SK-N-MC (cell line): ENCODE measurements at regions not wholly inside any gene's neighbourhood (a gene's known extent, or its start where the extent isn't known, plus 50 kb on each side); places are given as distances from the start of the nearest gene placed in this dataset.
"Not testable (repeated sequence)": the region's sequence is repeated elsewhere in the genome, so short reads cannot be mapped to it uniquely, and the experiment has no call there.

Source experiments
- DNase-seq: peaks from one replicate; pipeline ENCODE4 v3.0.0-alpha.2; 2011; ENCODE audit warnings: low read depth, low spot score
- H3K27ac ChIP-seq: fragments of 200-600 bp; sonication (generic); 2 replicates; pipeline ENCODE4 v1.5.1; 2016; ENCODE audit warnings: mixed run types
- H3K36me3 ChIP-seq: fragments of 200-600 bp; sonication (generic); 2 replicates; pipeline ENCODE4 v1.6.1; 2017; ENCODE audit warnings: antibody characterized with exemption, low read length, mixed read lengths; ENCODE audit not compliant: insufficient read depth
- H3K4me3 ChIP-seq: fragments of 200-600 bp; sonication (generic); 2 replicates; pipeline ENCODE4 v1.5.1; 2016
- H3K9ac ChIP-seq: fragments of 200-600 bp; sonication (generic); 2 replicates; pipeline ENCODE4 v1.8.0; 2017; ENCODE audit warnings: mixed run types, mixed read lengths; ENCODE audit not compliant: insufficient read length
- H3K9me3 ChIP-seq: fragments of 200-600 bp; sonication (generic); 2 replicates; pipeline ENCODE4 v1.6.1; 2017; ENCODE audit warnings: low read depth, mild to moderate bottlenecking, antibody characterized with exemption, low read length, moderate library complexity, mixed read lengths
- EZH2 ChIP-seq: fragments of 200-600 bp; sonication (generic); IDR thresholded peaks from one replicate; pipeline ENCODE4 v1.6.1; 2017; ENCODE audit warnings: antibody characterized with exemption
- FOXP2 ChIP-seq: optimal IDR thresholded peaks from 2 replicates; pipeline ENCODE3; 2011; ENCODE audit warnings: mild to moderate bottlenecking, moderate library complexity; ENCODE audit not compliant: insufficient read depth; ENCODE audit errors: extremely low read length, control extremely low read depth
- POLR2AphosphoS5 ChIP-seq: IDR thresholded peaks from 2 replicates; pipeline ENCODE4 v1.6.1; 2012; ENCODE audit warnings: mild to moderate bottlenecking, low read depth, low read length, borderline replicate concordance

DNA sequence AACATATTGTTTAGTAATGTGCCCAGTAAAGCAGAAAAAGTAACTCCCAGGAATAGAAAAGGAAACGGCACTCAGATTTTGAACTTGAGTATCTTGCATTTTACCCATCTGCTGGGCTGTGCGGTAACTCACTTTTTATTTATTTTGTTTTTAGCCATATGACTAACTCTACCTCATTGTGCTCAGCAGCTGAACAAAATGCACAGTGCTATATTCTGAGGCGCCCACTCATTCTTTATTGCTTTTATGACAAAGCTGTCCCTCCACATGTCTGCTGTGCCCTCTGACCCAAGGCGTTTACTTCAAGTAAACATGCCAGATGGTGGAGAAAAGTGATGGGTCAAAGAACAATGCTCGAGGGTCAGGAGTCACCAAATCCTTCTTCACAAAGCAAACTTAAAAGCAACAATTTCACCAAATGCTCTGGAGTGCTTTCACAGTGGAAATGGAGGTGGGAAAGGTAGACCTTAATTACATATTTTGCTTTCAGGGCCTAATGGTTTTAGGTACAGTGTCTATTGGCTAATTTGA lies 215.2 kb upstream of the ELAVL2 start:
- no peak for DNase-seq
- Histone ChIP-seq H3K9me3 (no peaks in the 10 kb centered on the region), H3K9ac (no peak overlapping the region), H3K36me3 (no peaks in the 10 kb centered on the region), H3K27ac (no peak overlapping the region), H3K4me3 (no peak overlapping the region)
- TF ChIP-seq EZH2 (no peak), POLR2AphosphoS5 (no peak), FOXP2 (no peak)

DNA sequence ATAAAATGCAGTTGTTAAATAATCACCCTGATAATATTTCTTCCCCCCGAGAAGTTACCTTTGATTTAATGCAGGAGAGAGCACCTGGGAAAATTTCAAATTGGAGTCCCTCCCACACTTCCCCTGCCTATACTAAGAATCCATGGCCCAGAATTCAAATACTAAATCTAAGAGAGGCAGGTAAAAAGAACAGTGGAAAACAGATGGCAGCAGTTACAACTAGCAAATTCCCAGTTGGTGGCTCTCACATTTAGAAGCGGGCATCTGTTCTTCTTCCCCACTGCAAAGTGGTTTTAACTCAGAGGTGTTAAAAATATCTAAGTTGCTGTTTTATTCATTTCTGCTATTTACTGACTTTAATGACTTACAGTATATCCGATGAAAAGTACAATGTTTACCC lies 210.4 kb upstream of the ELAVL2 start:
- no peak overlapping the region for H3K9ac ChIP-seq
- no peaks in the 10 kb centered on the region for H3K36me3 ChIP-seq
- no peak for DNase-seq
- H3K4me3 ChIP-seq = no peak overlapping the region
- H3K9me3 ChIP-seq = no peaks in the 10 kb centered on the region
- H3K27ac ChIP-seq = no peak overlapping the region
- TF ChIP-seq EZH2 = no peak
- TF ChIP-seq POLR2AphosphoS5 = no peak
- TF ChIP-seq FOXP2 = no peak

DNA sequence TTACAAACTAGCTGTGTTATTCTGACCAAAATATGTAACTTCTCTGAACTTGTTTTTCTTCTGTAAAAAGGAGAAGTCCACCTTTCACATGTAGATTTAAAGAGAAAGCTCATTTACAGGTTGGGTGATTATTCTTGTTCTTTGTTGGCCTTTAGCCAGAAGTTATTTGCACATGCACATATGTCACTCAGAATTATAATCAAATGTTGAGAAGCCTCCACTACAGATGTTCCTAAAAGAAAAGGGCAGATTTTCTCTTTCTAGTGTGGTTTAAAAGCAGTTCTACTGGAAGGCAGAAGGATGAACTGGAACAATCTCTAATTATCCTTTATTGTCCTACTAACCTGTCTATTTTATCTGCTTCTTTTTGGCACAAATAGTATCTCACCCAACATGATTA lies 209.8 kb upstream of the ELAVL2 start:
- Histone ChIP-seq H3K27ac (no peak overlapping the region), H3K9ac (no peak overlapping the region), H3K9me3 (no peaks in the 10 kb centered on the region), H3K36me3 (no peaks in the 10 kb centered on the region), H3K4me3 (no peak overlapping the region)
- TF ChIP-seq FOXP2 = no peak
- TF ChIP-seq EZH2 = no peak
- no peak for TF ChIP-seq POLR2AphosphoS5
- no peak for DNase-seq

DNA sequence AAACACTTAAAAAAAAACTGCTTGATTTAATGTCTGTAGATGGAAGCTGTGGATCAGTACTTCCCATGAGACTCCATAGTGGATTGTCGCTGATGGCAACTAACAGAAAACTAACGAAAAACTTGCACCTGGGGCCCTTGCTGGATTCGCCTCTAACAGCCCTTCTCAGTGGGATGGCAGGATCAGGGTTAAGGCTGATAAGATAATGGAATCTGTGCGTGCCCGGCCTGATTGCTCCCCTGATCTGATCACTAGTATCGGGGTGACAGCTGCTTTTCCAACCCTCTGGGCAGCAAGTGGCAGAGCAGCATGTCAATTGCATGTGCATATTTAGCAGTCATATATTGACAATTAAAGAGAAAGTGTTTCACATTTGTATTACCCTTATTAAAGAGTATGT lies 185.8 kb upstream of the ELAVL2 start:
- Histone ChIP-seq H3K4me3 (no peak overlapping the region), H3K9ac (no peak overlapping the region), H3K27ac (peak overlapping the region; percentile 81), H3K36me3 (no peaks in the 10 kb centered on the region), H3K9me3 (no peaks in the 10 kb centered on the region)
- TF ChIP-seq EZH2 = no peak
- DNase-seq = no peak

DNA sequence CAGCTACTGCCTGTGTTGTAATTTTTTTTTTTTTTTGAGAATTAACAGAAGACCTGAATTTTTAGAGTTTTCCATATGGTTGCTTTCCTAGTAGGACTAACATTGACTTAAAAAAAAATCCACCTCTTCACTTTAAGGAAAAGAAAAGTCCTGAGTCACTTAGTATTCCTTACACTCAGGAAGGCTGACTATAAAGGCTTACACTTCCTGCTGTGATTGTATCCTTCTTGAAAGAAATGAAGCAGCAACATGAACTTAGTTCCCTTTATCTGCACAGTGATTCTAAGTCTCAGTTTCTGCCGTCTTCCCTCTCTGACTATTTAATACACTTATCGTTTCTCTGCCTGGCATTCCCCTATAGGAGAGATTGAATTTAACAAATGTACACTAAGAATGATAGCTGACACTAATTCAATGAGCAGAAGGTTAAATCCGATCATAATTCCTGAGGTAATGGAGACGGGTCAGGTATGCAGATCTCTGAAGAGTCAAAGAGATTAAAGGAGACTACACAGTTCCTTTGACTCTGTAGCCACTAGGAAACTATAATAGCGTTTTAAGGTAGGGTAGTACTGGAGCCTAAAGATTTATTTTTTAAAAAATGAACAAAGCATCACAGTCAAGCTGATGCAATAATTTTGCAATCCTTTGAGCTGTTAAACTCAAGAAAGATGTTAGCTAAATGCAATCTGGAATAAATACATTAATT lies 185.1 kb upstream of the ELAVL2 start:
- Histone ChIP-seq H3K36me3 (no peaks in the 10 kb centered on the region), H3K4me3 (peak overlapping the region; percentile 54), H3K9ac (peak overlapping the region; percentile 18), H3K9me3 (no peaks in the 10 kb centered on the region), H3K27ac (peak overlapping the region; percentile 81)
- no peak for DNase-seq
- TF ChIP-seq POLR2AphosphoS5 = no peak
- TF ChIP-seq FOXP2 = no peak
- TF ChIP-seq EZH2 = no peak

DNA sequence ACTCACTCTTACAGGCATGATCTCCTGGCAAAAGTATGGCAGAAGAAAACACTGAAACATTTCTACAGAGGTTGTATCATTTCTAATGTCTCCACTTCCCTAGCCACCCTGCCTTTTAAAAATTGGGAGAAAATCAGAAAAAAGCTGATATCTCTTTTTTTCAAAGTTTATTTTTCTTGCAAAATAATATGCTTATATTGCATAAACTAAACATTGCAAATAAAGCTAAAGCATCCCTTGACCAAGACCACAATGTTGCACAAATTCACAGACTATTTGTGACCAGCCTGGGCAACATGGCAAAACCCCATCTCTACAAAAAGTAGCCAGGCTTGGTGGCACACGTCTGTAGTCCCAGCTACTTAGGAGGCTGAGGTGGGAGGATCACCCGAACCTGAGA lies 183.3 kb upstream of the ELAVL2 start:
- DNase-seq = no peak
- Histone ChIP-seq H3K27ac (no peak overlapping the region), H3K36me3 (no peaks in the 10 kb centered on the region), H3K9ac (no peak overlapping the region), H3K4me3 (no peak overlapping the region), H3K9me3 (no peaks in the 10 kb centered on the region)
- TF ChIP-seq POLR2AphosphoS5 (no peak), FOXP2 (no peak), EZH2 (no peak)

DNA sequence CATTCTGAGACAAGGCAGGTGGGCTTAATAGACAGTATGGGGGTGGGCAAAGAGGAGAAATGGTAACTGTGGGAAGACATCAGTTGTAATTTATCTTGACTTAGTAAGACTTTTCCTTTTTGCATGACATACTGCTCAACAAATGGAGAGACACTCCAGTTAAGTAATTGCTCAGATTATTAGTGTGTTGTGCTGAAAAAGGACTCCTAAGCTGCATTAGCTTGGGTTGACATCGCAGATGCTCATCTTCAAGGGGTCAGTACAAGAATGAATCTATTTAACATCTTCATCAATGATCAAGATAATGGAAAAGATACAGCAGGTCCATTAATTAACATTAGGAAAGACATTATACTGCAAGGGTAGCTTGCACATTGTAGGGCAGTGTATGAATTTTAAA lies 181.1 kb upstream of the ELAVL2 start:
- no peak for DNase-seq
- Histone ChIP-seq H3K4me3 (no peak overlapping the region), H3K9me3 (no peaks in the 10 kb centered on the region), H3K9ac (no peak overlapping the region), H3K36me3 (no peaks in the 10 kb centered on the region), H3K27ac (no peak overlapping the region)
- TF ChIP-seq EZH2 = no peak
- no peak for TF ChIP-seq FOXP2
- TF ChIP-seq POLR2AphosphoS5 = no peak

DNA sequence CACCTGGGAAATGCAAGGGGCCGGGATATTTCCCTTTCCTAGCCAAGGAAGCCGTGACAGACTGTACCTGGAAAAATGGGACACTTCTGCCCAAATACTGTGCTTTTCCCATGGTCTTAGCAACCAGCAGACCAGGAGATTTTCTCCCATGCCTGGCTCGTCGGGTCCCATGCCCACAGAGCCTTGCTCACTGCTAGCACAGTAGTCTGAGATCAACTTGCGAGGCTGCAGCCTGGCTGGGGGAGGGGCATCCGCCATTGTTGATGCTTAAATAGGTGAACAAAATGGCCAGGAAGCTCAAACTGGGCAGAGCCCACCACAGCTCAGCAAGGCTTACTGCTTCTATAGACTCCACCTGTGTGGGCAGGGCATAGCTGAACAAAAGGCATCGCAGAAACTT lies 165.8 kb upstream of the ELAVL2 start:
- H3K9me3 ChIP-seq, H3K4me3 ChIP-seq, DNase-seq, H3K27ac ChIP-seq, H3K9ac ChIP-seq, H3K36me3 ChIP-seq: not testable (repeated sequence)

DNA sequence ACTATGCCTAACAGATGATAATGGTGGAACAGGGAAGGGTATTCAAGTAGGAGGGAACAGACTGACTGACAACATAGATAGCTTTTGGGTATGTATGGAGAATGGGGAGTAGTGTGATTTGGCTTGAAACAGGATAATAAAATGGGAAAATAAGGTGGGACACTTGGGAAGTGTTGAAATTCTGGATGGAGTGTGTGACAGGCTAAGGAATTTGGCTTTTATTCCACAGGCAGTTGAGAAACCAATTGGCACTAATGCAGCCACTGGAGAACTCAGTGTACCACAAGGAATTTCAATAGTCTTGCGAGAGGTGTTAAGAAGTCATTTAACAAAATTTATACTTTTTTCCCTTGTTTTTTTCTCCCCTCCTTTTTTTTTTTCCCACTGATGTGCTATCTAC lies 153.5 kb upstream of the ELAVL2 start:
- H3K4me3 ChIP-seq = no peak overlapping the region
- TF ChIP-seq POLR2AphosphoS5 (no peak), FOXP2 (no peak), EZH2 (no peak)
- no peak overlapping the region for H3K27ac ChIP-seq
- H3K36me3 ChIP-seq = no peaks in the 10 kb centered on the region
- H3K9ac ChIP-seq = no peak overlapping the region
- no peaks in the 10 kb centered on the region for H3K9me3 ChIP-seq
- no peak for DNase-seq

DNA sequence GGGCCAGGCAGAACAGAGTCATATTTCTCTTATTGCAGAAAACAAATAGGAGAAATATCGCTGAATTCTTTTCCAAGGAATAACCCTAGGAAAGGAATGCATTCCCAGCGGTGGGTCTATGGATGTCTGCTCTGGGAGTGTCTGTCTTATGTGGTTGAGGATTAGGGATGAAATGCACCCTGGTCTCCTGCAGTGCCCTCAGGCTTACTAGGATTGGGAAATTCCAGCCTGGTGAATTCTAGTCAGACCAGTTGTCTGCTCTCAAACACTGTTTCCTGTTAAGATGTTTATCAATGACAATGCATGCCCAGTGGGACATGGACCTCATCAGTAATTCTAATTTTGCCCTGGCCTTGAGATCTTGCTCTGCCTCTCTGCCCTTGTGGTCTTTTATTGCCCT lies 136.1 kb upstream of the ELAVL2 start:
- Histone ChIP-seq H3K36me3 (no peaks in the 10 kb centered on the region), H3K27ac (no peak overlapping the region), H3K9me3 (no peaks in the 10 kb centered on the region), H3K4me3 (no peak overlapping the region), H3K9ac (no peak overlapping the region)
- no peak for DNase-seq
- TF ChIP-seq EZH2 = no peak
- no peak for TF ChIP-seq POLR2AphosphoS5
- no peak for TF ChIP-seq FOXP2
